NCI-H226 (cell line): ENCODE measurements at regions not wholly inside any gene's neighbourhood (a gene's known extent, or its start where the extent isn't known, plus 50 kb on each side); places are given as distances from the start of the nearest gene placed in this dataset.

Experiments
- DNase-seq: peaks from one replicate; pipeline ENCODE4 v3.0.0-alpha.2; 2015

DNA sequence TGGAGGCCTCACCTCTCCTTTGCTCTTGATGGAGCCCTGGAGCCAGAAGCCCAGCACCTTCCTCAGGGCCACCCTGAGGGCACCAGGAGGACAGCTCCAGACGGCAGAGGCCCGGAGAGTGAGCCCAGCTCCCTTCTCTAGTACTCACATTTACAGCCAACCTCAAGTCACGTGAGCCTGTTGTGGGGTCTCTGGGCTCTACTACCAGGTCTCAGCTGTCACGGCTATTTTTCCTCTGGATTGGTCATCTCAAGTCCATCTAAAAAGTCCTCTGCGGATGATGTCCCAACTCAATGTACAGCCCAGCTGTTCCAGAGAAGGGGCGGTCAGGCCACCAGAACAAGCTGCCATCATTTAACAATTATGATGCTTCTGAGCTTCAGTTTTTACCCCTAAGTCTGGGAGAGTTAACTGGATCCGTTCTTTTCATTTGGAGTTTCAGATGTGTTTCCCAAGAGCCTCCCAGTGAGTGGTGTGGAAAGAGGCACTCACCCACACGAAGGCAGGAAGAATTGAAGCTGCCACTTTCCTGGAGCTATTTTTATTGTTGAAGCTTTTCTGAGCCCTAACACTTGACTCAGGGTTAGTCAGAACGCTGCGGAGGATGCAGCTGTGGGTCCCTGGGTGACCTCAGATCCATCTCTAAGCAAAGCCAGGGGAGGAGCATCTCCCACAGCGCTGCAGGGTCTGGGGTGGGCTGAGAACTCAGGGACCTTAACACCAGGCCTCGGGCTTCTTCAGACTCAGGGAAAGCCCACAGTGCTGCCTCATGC lies 143.5 kb upstream of the UBL3 start:
- no peak for DNase-seq

DNA sequence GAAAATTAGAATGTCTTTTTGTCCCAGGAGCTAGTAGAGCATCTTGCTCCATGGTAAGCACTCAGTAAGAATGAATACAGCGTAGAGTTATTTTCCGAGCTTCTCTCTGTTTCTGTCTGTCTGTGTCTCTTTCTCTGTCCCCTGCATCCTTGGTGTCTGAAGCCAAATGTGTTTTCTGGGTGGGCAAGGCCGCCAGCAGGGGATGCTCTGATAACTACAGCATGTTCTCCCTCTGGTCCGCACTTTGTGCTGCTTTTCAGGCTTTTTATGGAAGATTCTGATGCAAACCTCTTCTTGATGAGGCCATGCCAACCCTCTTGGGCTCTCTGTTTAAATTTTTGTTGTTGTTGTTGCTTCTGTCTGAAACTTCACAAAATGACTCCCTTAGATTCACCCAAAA lies 142.8 kb upstream of the UBL3 start:
- DNase-seq, result no peak

DNA sequence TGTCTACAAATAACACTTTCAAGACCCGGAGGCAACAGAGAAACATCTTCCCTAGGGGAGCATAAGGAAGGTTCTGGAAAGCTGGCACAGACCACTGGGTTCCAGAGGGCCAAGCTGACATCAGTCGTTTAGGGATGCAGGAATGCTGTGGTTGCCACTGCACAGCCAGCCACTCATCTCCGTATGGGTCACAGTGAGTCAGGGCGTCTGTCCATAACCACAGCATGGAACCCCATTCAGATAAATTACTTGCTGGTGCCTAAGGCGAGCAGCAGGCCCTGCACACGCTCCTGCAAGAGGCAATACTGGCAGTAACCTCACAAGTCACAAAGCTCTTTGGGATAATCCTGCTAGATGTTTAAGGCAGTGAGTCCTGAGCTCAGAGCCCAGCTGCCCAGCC lies 140.9 kb upstream of the UBL3 start:
- DNase-seq, result peak; percentile 48

DNA sequence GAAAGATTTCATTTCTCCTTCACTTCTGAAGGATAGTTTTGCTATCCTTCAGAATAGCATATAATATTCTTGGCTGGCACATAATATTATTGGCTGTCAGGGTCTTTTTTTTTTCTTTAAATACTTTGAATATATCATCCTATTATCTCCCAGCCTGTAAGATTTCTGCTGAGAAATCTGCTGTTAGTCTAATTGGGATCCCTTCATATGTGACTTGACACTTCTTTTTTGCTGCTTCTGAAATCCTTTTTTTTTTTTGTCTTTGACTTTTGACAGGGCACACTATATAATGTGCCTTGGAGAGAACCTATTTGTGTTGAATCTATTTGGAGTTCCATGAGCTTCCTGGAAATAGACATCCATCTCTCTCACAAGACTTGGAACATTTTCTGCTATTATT lies 136.9 kb upstream of the UBL3 start:
- no peak for DNase-seq

DNA sequence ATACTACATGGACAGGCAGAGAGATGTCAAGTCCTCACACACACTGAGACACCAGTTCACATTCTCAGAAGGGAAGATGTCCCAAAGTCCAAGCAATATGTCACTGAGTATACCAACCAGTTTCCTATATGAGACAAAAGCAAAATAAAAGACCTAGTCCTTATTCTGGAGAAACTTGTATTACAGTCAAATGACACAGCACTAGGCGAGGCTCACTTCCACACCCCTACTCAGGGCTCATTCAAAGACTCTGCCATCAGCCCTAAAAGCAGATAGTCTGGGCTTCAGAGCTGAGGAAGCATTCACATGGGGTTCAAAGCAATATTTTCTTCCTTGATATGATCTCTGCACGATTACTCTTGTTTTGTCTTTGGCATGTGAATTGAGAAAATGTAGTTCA lies 129.9 kb upstream of the UBL3 start:
- DNase-seq, result no peak

DNA sequence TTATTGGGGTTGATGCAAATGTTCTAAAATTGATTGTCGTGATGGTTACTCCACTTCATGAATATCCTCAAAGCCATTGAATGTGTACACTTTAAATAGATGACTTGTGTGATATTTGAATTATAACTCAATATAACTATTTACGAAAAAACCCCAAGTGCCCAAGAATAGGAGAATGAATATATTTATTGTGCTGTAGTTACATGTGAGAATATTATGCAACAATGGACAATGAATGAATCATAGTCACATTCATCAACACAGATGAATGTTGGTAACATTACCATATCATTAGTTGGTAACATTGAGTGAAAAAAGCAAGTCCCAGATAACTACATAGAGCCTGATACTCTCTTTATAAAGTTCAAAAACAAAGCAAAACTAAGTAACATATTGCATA lies 127.8 kb upstream of the UBL3 start:
- no peak for DNase-seq

DNA sequence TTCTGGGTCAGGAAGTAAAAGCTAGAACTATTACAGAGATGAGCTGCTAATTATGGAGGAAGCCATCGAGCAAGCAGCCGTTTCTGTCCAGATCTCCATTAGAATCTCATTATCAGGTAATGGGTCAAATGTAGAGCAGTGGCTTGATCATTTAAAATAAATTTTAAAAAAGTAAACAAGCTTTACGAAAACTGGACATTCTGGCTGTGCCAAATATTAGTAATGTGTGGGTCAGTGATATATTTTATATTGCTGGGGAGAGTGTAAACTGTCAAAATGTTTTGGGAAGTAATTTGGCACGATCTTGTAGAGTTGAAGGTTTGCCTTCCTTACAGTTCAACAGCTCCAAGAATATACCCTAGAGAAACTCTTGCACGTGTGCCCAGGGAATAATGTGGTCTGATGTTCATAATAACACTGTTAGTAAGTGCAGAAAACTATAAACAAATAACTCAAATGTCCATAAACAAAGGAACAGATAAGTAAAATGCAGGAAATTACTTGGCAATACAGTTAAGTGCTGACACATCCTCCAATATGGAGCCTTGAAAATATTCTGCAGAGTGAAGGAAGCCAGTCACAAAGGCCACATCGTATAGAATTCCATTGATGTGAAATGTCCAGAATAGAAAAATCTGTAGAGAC lies 127.2 kb upstream of the UBL3 start:
- no peak for DNase-seq

DNA sequence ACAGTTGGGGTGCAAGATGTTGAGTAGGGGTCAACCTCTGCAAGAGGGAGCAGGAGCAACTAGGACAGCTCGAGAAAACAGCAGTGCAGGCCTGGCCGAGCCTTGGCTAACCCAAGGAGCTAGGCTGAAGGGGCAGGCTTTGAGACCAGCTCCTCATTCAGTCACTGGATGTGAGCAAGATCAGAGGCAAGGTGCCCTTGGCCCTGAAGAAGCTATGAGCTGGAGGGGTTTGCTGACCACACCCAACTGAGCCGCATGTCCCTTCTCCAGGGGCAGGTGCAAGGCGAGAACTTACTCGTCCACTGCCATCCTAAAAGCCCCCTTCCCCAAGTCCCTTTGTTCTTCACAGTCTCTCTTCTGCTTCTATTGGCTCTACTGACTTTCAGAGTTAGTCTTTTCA lies 126.1 kb upstream of the UBL3 start:
- DNase-seq, result no peak

DNA sequence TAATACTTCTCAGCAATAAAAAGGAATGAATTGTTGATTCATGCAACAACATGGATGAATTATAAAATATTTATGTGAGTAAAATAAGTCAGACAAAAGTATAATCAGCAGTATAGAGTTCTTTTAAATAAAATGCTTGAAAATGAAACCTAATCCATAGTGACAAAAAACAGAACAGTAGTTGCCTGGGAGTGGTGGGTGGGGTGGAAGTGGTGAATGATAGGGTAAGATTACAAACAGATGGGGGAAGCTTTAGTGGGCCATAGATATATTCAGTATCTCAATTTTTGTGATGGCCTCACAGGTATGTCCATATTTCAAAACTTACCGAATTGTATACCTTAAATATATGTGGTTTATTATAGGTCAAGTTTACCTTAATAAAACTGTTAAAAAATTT lies 124.9 kb upstream of the UBL3 start:
- DNase-seq, result no peak

DNA sequence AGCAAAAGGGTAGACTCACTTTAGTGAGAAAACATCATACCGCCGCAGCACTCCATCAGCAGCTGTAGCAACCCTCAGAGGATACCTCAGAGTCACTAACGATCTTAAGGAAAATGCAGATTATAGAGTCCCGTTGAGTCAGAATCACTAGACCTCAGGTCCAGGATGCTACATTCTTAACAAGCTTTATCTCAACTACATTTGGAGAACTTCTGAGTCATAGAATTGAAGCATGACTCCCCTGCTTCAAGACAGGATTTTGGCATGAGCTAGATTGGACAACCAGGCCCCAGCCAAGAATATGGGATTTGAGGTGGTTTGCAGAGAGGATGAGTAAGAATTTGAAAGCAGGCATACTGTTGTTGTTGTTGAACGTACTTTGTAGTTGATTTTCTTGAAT lies 118.9 kb upstream of the UBL3 start:
- peak; percentile 84 for DNase-seq

DNA sequence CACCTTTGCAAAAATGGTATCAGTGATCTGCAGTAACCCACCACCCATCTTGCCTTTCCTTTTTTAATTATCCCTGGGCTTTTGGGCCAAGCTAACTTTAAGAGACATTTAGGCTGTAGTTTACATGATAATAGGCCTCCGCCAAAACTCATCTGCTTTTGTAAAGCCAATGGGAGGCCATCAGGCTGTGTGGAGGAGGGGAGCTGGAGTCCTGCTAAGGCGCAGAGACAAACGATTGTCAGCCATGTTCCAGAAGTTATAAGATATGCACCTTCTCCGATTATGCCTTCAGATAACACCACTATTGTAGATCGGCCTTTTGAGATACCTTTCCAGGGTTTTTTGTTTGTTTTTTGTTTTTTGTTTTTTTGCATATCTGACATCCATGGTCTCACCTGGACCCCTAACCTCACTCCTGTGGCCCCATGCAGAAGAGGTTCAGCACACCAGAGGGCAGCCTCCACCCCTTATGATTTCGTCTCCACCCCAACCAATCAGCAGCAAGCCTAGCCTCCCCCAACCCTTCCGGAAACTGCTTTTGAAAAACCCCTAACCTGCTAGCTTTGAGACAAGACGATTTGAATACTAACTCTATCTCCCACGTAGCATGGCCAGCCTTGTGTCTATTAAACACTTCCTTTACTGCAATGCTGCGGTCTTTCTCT lies 113.9 kb upstream of the UBL3 start:
- no peak for DNase-seq

DNA sequence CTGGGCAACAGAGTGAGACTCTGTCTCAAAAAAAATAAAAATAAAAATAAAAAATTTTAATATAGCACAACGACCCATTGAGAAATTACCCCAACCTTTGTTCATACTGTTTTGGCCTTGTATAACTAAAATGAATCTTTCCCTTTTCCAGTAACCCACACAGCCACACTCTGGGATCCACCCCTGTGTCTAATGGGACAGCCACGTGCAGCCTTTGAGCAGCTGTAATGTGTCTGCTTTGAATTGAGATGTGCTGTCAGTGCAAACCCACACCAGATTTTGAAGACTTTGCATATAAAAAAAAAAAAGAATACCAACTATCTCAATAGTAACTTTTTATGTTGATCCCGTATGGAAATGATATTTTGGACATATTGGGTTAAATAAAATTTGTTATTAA lies 112.7 kb upstream of the UBL3 start:
- no peak for DNase-seq

DNA sequence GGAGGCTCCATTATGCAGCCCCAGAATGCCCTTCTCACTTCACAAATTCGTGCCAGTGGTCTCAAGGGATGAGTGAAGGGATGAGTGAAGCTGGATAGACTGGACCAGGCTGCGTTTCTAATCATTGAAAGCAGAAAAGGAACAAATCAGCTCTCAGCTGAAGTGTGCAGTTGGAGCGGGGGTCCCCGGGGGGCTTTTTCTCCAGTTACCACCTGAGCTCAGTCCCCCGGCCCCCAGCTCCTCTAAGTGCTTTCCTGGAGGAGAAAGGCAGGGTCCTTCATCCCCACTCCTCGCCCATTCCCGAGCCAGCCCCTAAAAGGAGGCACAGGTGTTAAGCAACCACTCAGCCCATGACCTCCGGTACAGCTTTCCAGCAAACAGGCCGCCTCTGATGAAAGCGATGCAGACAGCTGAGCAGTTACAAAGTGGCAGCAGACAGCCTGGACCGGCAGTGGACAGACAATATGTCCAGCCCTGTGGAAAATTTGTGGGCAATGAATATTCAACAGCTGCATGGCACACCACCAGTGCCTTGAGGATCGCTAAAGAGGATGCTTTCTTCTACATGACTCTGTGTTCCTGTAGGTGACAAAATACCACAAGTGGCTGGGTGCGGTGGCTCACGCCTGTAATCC lies 110.7 kb upstream of the UBL3 start:
- DNase-seq, result no peak

DNA sequence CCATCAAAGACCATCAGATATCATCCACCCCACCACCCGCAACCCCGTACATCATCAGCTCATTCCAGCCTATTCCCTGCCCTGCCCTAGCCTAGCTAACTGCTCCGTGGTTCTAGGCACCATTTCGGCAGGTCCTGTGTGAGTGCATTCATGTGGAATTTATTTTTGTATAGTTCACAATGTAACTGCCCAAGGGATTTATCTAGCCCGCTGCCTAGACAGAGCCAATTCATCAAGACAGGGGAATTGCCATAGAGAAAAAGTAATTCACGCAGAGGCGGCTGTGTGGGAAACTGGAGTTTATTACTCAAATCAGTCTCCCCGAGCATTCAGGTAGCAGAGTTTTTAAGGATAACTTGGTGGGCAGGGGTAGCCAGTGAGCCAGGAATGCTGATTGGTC lies 109.2 kb upstream of the UBL3 start:
- DNase-seq, result no peak

DNA sequence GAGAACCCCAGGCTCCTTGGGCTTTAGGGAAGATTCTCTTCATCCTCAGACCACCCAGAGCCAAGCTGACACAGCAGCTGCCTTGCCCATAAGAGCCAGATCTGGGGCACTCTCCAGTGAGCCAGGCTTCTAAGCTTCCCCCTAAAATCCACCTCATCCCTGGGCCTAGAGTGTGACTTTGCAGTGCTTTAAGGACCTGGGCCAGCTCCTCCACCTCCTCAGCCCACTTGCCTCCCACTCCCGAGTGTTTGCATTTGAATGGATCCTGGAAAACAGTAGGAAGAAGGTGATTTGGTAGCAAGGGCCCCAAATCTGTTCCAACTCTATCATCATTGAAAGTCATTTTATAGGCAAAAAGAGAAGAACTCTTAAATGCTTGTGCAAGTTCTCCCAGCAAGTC lies 108.7 kb upstream of the UBL3 start:
- DNase-seq, result no peak

DNA sequence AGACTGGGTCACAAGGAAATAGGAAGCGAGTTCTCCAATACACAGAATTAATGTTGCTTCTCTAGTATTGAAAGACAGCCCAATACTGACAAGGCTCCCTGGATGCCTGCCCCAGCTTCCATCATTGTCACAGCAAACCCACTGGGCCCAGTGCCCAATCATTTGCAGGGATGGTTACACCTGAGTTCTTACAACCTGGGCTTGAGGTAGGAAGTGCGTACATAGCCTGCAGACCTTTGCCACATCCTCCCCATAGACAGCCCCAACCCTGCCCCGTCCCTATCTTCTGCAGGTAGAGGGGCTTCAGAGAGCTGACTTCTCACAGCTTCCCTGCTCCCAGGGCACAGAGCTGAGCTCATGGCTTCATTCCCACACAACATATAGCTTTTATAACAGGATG lies 108.1 kb upstream of the UBL3 start:
- DNase-seq, result no peak

DNA sequence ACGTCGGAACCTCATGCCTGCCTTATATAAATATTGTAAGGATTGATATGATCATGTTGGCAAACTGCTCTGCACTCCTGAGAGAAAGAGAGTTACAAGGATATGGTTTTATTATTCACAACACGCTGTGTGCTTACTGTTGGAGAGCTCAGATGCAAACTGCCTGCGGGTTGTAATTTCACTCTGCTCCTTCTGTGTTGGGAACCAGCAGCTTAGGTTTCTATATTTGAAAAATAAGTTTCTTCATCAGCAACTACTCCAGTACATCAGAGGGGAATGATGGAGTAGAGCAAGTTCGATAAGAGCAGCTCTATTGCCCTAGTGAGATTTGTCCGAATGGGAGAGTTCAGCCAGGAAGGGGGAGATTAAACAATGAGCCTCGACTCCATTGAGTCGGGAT lies 106.9 kb upstream of the UBL3 start:
- no peak for DNase-seq

DNA sequence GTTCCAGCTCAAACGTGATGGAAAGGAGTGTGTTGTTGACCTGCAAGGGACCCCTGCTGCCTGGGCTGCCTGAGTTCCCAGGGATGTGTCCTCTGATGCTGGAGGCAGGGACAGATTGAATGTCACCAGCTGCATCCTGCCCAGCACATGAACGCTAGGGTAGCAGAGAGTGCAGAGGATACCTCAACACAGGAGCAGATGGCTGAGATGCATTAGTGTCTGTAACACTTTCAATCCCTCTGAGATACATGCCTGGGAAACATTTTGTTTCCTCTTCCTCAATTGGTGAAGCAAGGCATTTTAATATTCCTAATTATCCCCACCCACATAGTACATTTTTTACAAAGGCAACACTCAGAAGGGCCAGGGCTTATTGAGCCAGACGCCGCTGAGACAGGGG lies 106.4 kb upstream of the UBL3 start:
- no peak for DNase-seq

DNA sequence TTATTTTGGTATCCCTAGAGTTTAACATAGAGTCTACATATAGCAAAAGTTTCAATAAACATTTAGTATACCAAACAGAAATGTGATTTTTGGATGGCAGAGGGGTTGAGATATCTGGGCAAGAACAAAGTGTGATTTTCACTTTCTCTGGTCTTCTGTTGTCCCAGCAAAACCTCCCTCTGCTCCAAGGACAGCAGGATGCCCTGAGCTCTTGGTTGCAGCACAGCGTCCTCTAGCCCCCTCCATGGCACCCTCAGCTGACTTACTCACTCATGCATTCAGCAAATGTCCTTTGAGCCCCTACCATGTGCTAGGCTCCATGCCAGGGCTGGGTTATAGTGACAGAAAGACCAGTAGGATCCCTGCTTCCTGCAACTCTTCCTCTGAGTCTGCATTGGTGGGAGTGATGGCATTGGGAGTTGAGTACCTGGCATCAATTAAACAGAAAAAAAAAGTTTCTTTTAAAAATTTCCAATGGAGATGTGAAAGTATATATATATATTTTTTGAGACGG lies 104.8 kb upstream of the UBL3 start:
- no peak for DNase-seq

DNA sequence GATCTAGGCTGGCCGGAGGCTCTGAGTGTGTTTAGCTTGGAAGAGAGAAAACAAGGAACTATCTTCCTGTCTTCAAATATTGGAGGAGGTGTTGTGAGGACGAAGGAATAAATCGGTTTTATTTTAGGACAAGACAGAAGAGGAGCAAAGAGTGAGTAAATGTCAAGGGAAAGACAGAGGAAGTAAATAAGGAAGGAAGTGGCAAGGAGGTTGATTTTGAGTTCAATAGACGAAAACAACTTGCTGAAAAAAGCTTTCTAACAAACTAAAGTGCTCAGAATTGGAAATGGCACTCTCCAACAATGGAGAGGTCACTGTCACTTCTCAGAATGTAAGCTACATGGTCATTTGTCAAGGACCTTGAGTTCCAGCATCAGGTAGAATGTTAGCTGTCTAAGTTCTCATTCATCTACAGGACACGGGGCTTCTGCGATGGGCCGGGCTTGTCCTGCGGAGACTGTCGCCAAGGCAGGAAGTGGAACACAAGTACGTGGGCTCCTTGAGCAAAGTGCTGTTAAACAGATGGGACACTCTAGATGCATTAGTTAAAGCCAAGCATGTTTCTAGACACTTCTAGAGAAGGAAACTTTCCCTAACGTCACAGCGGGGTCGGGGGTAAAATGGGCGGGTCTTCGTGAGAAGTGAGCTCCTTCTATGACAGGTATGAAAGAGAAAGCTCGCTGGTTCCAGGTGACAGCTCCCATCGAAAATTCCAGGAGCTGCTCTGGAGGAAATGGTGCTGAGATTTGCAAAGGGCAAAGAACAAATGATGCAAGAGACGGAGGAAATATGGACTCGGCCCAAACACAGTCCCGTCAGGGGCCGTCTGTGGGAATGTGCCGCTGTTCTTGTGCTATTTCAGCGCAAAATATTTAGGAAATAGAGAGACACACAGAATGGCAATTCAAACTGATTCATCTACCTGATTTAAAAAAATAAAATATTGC lies 103.9 kb upstream of the UBL3 start:
- no peak for DNase-seq

DNA sequence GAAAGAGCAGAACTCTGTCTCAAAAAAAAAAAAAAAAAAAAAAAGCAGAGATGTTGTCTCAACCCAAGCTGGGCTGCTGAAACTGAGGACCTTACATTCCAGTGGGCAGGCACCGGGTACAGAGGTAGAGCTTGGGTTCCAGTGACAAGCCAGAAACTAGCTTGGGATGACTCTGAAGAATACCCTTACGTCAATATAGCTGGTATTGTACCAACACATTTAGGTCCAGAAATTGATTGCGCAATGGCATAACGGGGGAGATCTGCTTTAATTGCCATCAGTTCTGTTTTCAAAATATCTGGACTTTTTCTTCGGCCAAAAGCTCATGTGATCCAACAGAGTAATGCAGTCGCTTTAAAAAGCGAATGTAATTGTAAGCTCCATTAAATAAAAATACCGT lies 103.1 kb upstream of the UBL3 start:
- no peak for DNase-seq

DNA sequence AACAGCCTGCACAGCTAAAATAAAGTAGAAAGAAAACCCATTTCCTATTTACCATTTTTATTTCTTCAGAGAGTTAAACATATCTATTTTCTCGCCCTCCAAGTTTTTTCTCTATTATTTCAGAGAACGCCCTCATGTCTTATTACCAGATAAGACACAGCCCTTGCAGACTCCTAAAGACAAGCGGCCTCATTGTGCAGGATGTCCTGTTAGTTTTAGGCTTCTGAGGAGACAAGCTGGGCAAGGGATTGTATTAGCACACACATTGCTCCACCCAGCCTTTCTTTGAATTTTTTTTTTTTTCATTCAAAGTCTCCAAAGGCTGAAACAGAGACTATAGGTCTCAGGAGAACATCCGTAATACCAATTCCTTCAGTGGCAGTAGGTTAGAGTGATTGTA lies 101.8 kb upstream of the UBL3 start:
- DNase-seq, result no peak

DNA sequence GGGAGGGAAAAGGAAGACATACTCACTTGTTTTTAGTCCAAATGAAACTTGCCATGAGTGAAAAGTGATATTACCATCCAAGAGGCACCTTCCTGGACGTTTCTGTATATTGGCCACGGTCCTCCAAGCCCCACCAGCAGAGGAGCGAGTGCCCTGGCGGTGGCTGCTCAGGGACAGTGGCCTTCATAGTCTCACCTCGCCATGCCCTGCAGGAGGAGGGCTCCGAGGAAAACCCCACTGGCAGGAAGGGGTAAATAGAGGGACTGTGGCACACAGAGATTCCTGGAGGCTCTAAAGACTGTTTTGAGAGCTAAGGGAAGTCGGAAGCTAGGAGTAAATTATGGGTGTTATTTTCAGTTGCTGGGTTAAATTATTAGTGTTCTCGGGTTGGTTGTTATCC lies 98.4 kb upstream of the UBL3 start:
- no peak for DNase-seq
